ENCODE measurements at regions not wholly inside any gene's neighbourhood (a gene's known extent, or its start where the extent isn't known, plus 50 kb on each side); places are given as distances from the start of the nearest gene placed in this dataset.

DNA sequence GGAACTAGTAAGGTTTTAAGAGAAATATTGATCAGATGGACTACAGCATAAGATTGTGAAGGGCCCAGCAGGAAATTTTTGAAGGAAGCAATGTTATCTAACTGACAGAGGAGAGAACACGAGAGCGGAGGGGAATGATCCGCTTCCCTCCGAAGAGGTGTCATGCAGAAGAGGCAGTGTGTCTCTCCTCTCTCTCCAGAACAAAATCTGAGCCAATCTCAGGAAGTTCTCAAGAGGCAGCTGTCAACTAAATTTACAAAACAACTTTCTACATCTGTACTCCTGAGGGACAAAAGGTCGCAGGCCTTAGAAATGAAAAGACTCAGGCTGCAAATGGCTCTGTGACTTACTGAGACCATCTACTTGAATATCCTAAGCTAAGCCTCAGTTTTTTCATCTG lies 224.6 kb upstream of the CDH5 start:
- H3K27me3 ChIP-seq (ENCODE audit: control insufficient read depth, low read length), result 0 out of 2 replicates have a peak, but pooled peaks cover 2% of the 10 kb centered on the region

DNA sequence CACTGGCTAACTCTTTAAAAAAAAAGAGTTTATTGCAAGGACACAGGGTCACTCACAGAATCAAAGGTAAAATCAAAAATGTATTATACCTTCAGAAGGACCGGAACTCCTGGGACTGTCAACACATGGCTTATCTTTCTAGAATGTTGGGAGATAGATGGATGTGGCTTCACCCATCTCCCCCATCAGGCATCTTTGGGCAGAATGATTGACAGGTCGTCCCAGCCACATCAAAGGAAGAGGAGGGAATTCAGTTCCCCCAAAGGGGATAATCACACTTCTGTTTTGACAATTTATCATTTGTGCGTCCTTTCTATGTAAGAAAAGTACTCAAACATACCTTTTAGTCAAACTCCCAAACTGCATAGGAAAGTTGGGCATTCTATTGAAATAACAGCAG lies 228.6 kb upstream of the CDH5 start:
- Histone ChIP-seq H3K27ac (ENCODE audit: low read depth, low read length) (no peak overlapping the region), H3K4me2 (ENCODE audit: low read length) (no peak overlapping the region), H3K9me3 (ENCODE audit: control insufficient read depth, insufficient read depth, low read length) (no peaks in the 10 kb centered on the region), H3F3A (ENCODE audit: control insufficient read depth, insufficient read depth) (no peaks in the 10 kb centered on the region), H4K20me1 (ENCODE audit: control insufficient read depth, insufficient read depth, low read depth, low read length) (no peaks in the 10 kb centered on the region), H3K79me2 (ENCODE audit: control insufficient read depth, low read length) (no peaks in the 10 kb centered on the region), H3K27me3 (ENCODE audit: control insufficient read depth, low read length) (0 out of 2 replicates have a peak, but pooled peaks cover 2% of the 10 kb centered on the region), H3K9me2 (replicated peaks; ENCODE audit: control insufficient read depth, low read length) (no peaks in the 10 kb centered on the region), H3K4me1 (ENCODE audit: control insufficient read depth, low read length) (no peaks in the 10 kb centered on the region), H3K36me3 (ENCODE audit: control insufficient read depth, low read length) (no peaks in the 10 kb centered on the region), H3K4me3 (ENCODE audit: low read length) (no peak overlapping the region)
- TF ChIP-seq, protein P1, sequence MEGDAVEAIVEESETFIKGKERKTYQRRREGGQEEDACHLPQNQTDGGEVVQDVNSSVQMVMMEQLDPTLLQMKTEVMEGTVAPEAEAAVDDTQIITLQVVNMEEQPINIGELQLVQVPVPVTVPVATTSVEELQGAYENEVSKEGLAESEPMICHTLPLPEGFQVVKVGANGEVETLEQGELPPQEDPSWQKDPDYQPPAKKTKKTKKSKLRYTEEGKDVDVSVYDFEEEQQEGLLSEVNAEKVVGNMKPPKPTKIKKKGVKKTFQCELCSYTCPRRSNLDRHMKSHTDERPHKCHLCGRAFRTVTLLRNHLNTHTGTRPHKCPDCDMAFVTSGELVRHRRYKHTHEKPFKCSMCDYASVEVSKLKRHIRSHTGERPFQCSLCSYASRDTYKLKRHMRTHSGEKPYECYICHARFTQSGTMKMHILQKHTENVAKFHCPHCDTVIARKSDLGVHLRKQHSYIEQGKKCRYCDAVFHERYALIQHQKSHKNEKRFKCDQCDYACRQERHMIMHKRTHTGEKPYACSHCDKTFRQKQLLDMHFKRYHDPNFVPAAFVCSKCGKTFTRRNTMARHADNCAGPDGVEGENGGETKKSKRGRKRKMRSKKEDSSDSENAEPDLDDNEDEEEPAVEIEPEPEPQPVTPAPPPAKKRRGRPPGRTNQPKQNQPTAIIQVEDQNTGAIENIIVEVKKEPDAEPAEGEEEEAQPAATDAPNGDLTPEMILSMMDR (IDR thresholded peaks at IDR 0.05; ENCODE audit: low read depth, low read length, poor library complexity, severe bottlenecking), result no peak
- no peak for TF ChIP-seq EZH2phosphoT487 (IDR thresholded peaks at IDR 0.05; ENCODE audit: borderline replicate concordance, low read length)

More for the DNA sequence above, 224.6 kb upstream of the CDH5 start:
- no peak overlapping the region for H3K4me3 ChIP-seq (ENCODE audit: low read length)
- TF ChIP-seq, protein P1 (IDR thresholded peaks at IDR 0.05; ENCODE audit: low read depth, low read length, poor library complexity, severe bottlenecking), result no peak
- TF ChIP-seq EZH2phosphoT487 (IDR thresholded peaks at IDR 0.05; ENCODE audit: borderline replicate concordance, low read length), result no peak
- H3K36me3 ChIP-seq (ENCODE audit: control insufficient read depth, low read length), result no peaks in the 10 kb centered on the region
- H3K4me1 ChIP-seq (ENCODE audit: control insufficient read depth, low read length), result no peaks in the 10 kb centered on the region
- no peaks in the 10 kb centered on the region for H3K9me2 ChIP-seq (replicated peaks; ENCODE audit: control insufficient read depth, low read length)
- no peak overlapping the region for H3K27ac ChIP-seq (ENCODE audit: low read depth, low read length)
- H4K20me1 ChIP-seq (ENCODE audit: control insufficient read depth, insufficient read depth, low read depth, low read length), result no peaks in the 10 kb centered on the region
- no peak overlapping the region for H3K4me2 ChIP-seq (ENCODE audit: low read length)
- no peaks in the 10 kb centered on the region for H3K9me3 ChIP-seq (ENCODE audit: control insufficient read depth, insufficient read depth, low read length)
- H3F3A ChIP-seq (ENCODE audit: control insufficient read depth, insufficient read depth), result no peaks in the 10 kb centered on the region
- no peaks in the 10 kb centered on the region for H3K79me2 ChIP-seq (ENCODE audit: control insufficient read depth, low read length)

DNA sequence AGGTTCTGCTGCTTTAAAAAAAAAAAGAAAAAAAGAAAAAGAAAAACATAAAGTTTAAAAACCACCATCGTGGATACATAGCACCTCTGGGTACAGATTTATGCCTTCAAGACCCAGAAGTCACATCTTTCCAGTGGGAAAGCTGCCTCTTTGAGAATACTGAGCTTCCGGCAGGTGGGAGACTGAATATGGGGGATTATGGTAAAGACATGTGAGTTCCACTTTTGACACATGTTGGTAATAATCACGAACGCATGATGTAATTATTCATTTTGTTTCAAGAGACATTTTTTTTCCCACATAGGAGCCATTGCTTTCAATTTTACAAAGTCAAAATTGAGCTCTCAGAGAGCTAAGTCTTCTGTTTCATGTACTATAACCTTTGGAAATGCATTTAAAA lies 229.7 kb upstream of the CDH5 start:
- Histone ChIP-seq H4K20me1 (ENCODE audit: control insufficient read depth, insufficient read depth, low read depth, low read length) (no peaks in the 10 kb centered on the region), H3K9me3 (ENCODE audit: control insufficient read depth, insufficient read depth, low read length) (no peaks in the 10 kb centered on the region), H3K27ac (ENCODE audit: low read depth, low read length) (no peak overlapping the region), H3K4me2 (ENCODE audit: low read length) (no peak overlapping the region), H3K79me2 (ENCODE audit: control insufficient read depth, low read length) (no peaks in the 10 kb centered on the region), H3F3A (ENCODE audit: control insufficient read depth, insufficient read depth) (no peaks in the 10 kb centered on the region), H3K4me3 (ENCODE audit: low read length) (no peak overlapping the region), H3K36me3 (ENCODE audit: control insufficient read depth, low read length) (no peaks in the 10 kb centered on the region), H3K9me2 (replicated peaks; ENCODE audit: control insufficient read depth, low read length) (no peaks in the 10 kb centered on the region), H3K27me3 (ENCODE audit: control insufficient read depth, low read length) (peaks cover 2% of the 10 kb centered on the region; the same call in 1 of the 2 replicates), H3K4me1 (ENCODE audit: control insufficient read depth, low read length) (no peaks in the 10 kb centered on the region)
- TF ChIP-seq EZH2phosphoT487 (IDR thresholded peaks at IDR 0.05; ENCODE audit: borderline replicate concordance, low read length), result no peak
- TF ChIP-seq, protein P1 (IDR thresholded peaks at IDR 0.05; ENCODE audit: low read depth, low read length, poor library complexity, severe bottlenecking), result no peak

Measured in DOHH2 (cell line).